A549 (cell line): ENCODE measurements at regions not wholly inside any gene's neighbourhood (a gene's known extent, or its start where the extent isn't known, plus 50 kb on each side); places are given as distances from the start of the nearest gene placed in this dataset.
A peak's percentile ranks its signal among the peaks of the same experiment; 100 is the strongest.

Experiments used
- ATAC-seq, 2 experiments: fragments of 200-7000 bp in 1 of 2; fragments of >200 bp in 1 of 2; cut with Nextera tagmentation in 1 of 2; cut with Tn5 transposase in 1 of 2; 3 replicates each; pipeline versions ENCODE4 v1.8.0 to v1.9.1; 2018 to 2020; ENCODE audit warnings: mild to moderate bottlenecking in 1 of 2, moderate library complexity in 1 of 2
- CTCF ChIA-PET: fragments of 300-600 bp; sonication (Branson Sonifier 250); formaldehyde crosslinking; extraction: SDS; loops from one replicate; lab custom pipeline; 2021; ENCODE audit warnings: antibody characterized with exemption, inconsistent platforms; lab: Yijun Ruan, JAX
- POLR2A ChIA-PET: fragments of 350-600 bp; formaldehyde crosslinking; extraction: SDS; loops from one replicate; lab custom pipeline; 2021; ENCODE audit warnings: antibody characterized with exemption, inconsistent platforms; lab: Yijun Ruan, JAX
- DNase-seq, 2 experiments: peaks; one replicate each; pipeline versions ENCODE4 v3.0.0 to v3.0.0-alpha.2; 2011 to 2016; ENCODE audit warnings: low read depth in 1 of 2, low spot score in 1 of 2
- FAIRE-seq: peaks from 2 replicates; lab custom pipeline; 2011; peaks lifted over from hg19 to GRCh38; lab: Jason Lieb, UNC
- H3K27ac ChIP-seq, 2 experiments: fragments of >200 bp; sonication (Bioruptor Twin); formaldehyde crosslinking; 3 replicates each; pipeline ENCODE4 v1.5.1; 2016 to 2017
- H3K4me1 ChIP-seq: fragments of >200 bp; sonication (Bioruptor Twin); formaldehyde crosslinking; 3 replicates; pipeline ENCODE4 v1.6.1; 2016
- H3K4me2 ChIP-seq: fragments of >200 bp; sonication (Bioruptor Twin); formaldehyde crosslinking; 3 replicates; pipeline ENCODE4 v1.6.1; 2016
- H3K4me3 ChIP-seq: fragments of >200 bp; sonication (Bioruptor Twin); formaldehyde crosslinking; 3 replicates; pipeline ENCODE4 v1.5.1; 2016
- H3K9me3 ChIP-seq: fragments of >200 bp; sonication (Bioruptor Twin); formaldehyde crosslinking; 3 replicates; pipeline ENCODE4 v1.6.1; 2016
- BHLHE40 ChIP-seq: IDR thresholded peaks from 2 replicates; pipeline ENCODE4 v1.6.1; 2012; ENCODE audit warnings: low read depth, low read length, inconsistent platforms
- CBX2 ChIP-seq: fragments of 200-600 bp; sonication (generic); IDR thresholded peaks from 2 replicates; pipeline ENCODE4 v1.6.1; 2016; ENCODE audit warnings: low read depth, mild to moderate bottlenecking, borderline replicate concordance
- CBX8 ChIP-seq: fragments of 200-600 bp; sonication (generic); IDR thresholded peaks from 2 replicates; pipeline ENCODE4 v1.6.1; 2016
- CTCF ChIP-seq: fragments of >200 bp; sonication (Bioruptor Twin); formaldehyde crosslinking; IDR thresholded peaks from 3 replicates; pipeline ENCODE4 v1.5.1; 2016
- EHMT2 ChIP-seq: fragments of 200-600 bp; sonication (generic); IDR thresholded peaks from 2 replicates; pipeline ENCODE4 v1.6.1; 2016; ENCODE audit warnings: antibody characterized with exemption, low read depth, mild to moderate bottlenecking, moderate library complexity
- ELK1 ChIP-seq: fragments of 150-350 bp; IDR thresholded peaks from 2 replicates; pipeline ENCODE4 v1.6.1; 2014; ENCODE audit warnings: low read depth, mild to moderate bottlenecking, low read length
- ESRRA ChIP-seq: fragments of 150-350 bp; IDR thresholded peaks from 2 replicates; pipeline ENCODE4 v1.6.1; 2014; ENCODE audit warnings: mild to moderate bottlenecking, low read length, borderline replicate concordance
- FOSB ChIP-seq: fragments of 250-450 bp; sonication (Bioruptor Pico); IDR thresholded peaks from 2 replicates; pipeline ENCODE4 v1.5.0; 2020; ENCODE audit warnings: mild to moderate bottlenecking, moderate library complexity
- FOSL2 ChIP-seq, 2 experiments: fragments of 450-650 bp in 1 of 2; fragments of >200 bp in 1 of 2; sonication (Bioruptor Twin) in 1 of 2; formaldehyde crosslinking; IDR thresholded peaks; 2 replicates each; pipeline versions ENCODE4 v1.5.0 to v1.6.1; 2016 to 2020; ENCODE audit warnings: mild to moderate bottlenecking in 1 of 2, moderate library complexity in 1 of 2
- HDAC2 ChIP-seq: fragments of 200-600 bp; sonication (generic); IDR thresholded peaks from 2 replicates; pipeline ENCODE4 v1.6.1; 2016
- HMGXB4 ChIP-seq: fragments of 250-450 bp; sonication (Bioruptor Pico); IDR thresholded peaks from 2 replicates; pipeline ENCODE4 v1.5.0; 2021; ENCODE audit warnings: mild to moderate bottlenecking, moderate library complexity, borderline replicate concordance
- KDM1A ChIP-seq: fragments of 200-600 bp; sonication (generic); IDR thresholded peaks from 2 replicates; pipeline ENCODE4 v1.6.1; 2016; ENCODE audit warnings: low read depth, mild to moderate bottlenecking
- KDM5A ChIP-seq: fragments of 200-600 bp; sonication (generic); IDR thresholded peaks from 2 replicates; pipeline ENCODE4 v1.6.1; 2016; ENCODE audit warnings: antibody characterized with exemption, mild to moderate bottlenecking
- MAFK ChIP-seq: fragments of 450-650 bp; IDR thresholded peaks from 2 replicates; pipeline ENCODE4 v1.6.1; 2014; ENCODE audit not compliant: partially characterized antibody
- MAZ ChIP-seq: fragments of 150-350 bp; IDR thresholded peaks from 2 replicates; pipeline ENCODE4 v1.6.1; 2014; ENCODE audit warnings: antibody characterized with exemption, low read depth, low read length, borderline replicate concordance
- NFE2L2 ChIP-seq: fragments of 150-350 bp; conservative IDR thresholded peaks from 2 replicates; pipeline ENCODE4 v1.6.1; 2014; ENCODE audit warnings: low read length
- NPAS2 ChIP-seq: fragments of 250-450 bp; sonication (Bioruptor Pico); IDR thresholded peaks from 2 replicates; pipeline ENCODE4 v1.8.0; 2022; ENCODE audit warnings: mild to moderate bottlenecking, moderate library complexity, borderline replicate concordance
- NR3C1 ChIP-seq: fragments of >200 bp; sonication (Bioruptor Twin); formaldehyde crosslinking; IDR thresholded peaks from 3 replicates; pipeline ENCODE4 v1.6.1; 2017
- PBX3 ChIP-seq: IDR thresholded peaks from 2 replicates; pipeline ENCODE4 v1.6.1; 2012
- PHF8 ChIP-seq: fragments of 200-600 bp; sonication (generic); IDR thresholded peaks from 2 replicates; pipeline ENCODE4 v1.6.1; 2016; ENCODE audit warnings: low read depth, mild to moderate bottlenecking, antibody characterized with exemption, moderate library complexity, borderline replicate concordance
- RCOR1 ChIP-seq: fragments of 150-350 bp; IDR thresholded peaks from 2 replicates; pipeline ENCODE4 v1.6.1; 2014; ENCODE audit warnings: antibody characterized with exemption, low read length, low read depth
- REST ChIP-seq: fragments of 200-600 bp; sonication (generic); IDR thresholded peaks from 2 replicates; pipeline ENCODE4 v1.6.1; 2016; ENCODE audit warnings: antibody characterized with exemption, mild to moderate bottlenecking, moderate library complexity
- TP53 ChIP-seq: fragments of 250-450 bp; sonication (Bioruptor Pico); IDR thresholded peaks from 2 replicates; pipeline ENCODE4 v1.5.0; 2021; ENCODE audit warnings: mild to moderate bottlenecking, moderate library complexity
- WGBS: methylation state at CpG from one replicate; pipeline ENCODE4 v1.1.6; 2017; ENCODE audit errors: missing lambda C conversion rate; 5-methylcytosine and 5-hydroxymethylcytosine counted together

- DNase-seq = peak; percentile 13 to 71
- CTCF ChIA-PET = interaction anchor here (0.6 to 1.2 kb wide), 6 partner anchors 22 to 230 kb away, joined by 3 to 5 read pairs (median 3); no protein-coding TSS in a partner anchor
- ATAC-seq = peak; percentile 71 to 80; a peak in 4 of 6 replicates
- H3K4me1 ChIP-seq = peaks cover 8% of the 10 kb centered on the region; the same call in 2 of the 3 replicates
- TF ChIP-seq NFE2L2 = 0 out of 2 replicates have a peak, but pooled peaks have one; percentile 40
- no peak for TF ChIP-seq FOSL2 (IDR thresholded peaks at IDR 0.05)
- peak; percentile 56; the same call in 1 of the 2 replicates for TF ChIP-seq FOSL2 (CRISPR knock-in tag; IDR thresholded peaks at IDR 0.05)
- TF ChIP-seq PBX3 = no peak
- TF ChIP-seq MAZ = no peak
- TF ChIP-seq CBX8 = no peak
- TF ChIP-seq CTCF = no peak
- no peak for TF ChIP-seq TP53
- TF ChIP-seq CBX2 = no peak
- no peak for TF ChIP-seq KDM1A
- TF ChIP-seq NPAS2 (CRISPR knock-in tag) = no peak
- TF ChIP-seq RCOR1 = no peak
- TF ChIP-seq EHMT2 = no peak
- TF ChIP-seq NR3C1 = no peak
- TF ChIP-seq MAFK = peak; percentile 76
- H3K4me3 ChIP-seq = no peak overlapping the region
- FAIRE-seq = peak; percentile 54
- H3K9me3 ChIP-seq = no peaks in the 10 kb centered on the region
- peak overlapping the region; percentile 29 to 32; a peak in 3 of 6 replicates for H3K27ac ChIP-seq
- peak overlapping the region; percentile 42 for H3K4me2 ChIP-seq
- 55% methylated on average over 4 of the region's 4 CpGs for WGBS
- POLR2A ChIA-PET = interaction anchor here (0.8 kb wide), 1 partner anchor 146 kb away, joined by 3 read pairs; the partner anchor contains the start of gene CAAP1
Measured at GRCh38 chr9:26746357-26747072, 146.1 kb downstream of the CAAP1 start.

- FAIRE-seq (no peak), DNase-seq (no peak), ATAC-seq (no peak)
- ChIA-PET CTCF (no interaction called here), POLR2A (no interaction called here)
- no peak overlapping the region for H3K4me2 ChIP-seq
- no peaks in the 10 kb centered on the region for H3K9me3 ChIP-seq
- no peak overlapping the region for H3K27ac ChIP-seq
- H3K4me1 ChIP-seq = peaks cover 8% of the 10 kb centered on the region; the same call in 2 of the 3 replicates
- H3K4me3 ChIP-seq = no peak overlapping the region
- 83% methylated on average over 4 of the region's 4 CpGs for WGBS
- TF ChIP-seq REST (no peak), KDM5A (no peak), CBX2 (no peak), HMGXB4 (CRISPR knock-in tag) (no peak), FOSB (CRISPR knock-in tag) (no peak), PHF8 (no peak), HDAC2 (no peak), BHLHE40 (no peak), EHMT2 (no peak), ESRRA (no peak), CTCF (no peak), ELK1 (no peak)
Measured at GRCh38 chr9:26745111-26745510, 147.5 kb downstream of the CAAP1 start.
